GM12878 (cell line): ENCODE measurements at regions not wholly inside any gene's neighbourhood (a gene's known extent, or its start where the extent isn't known, plus 50 kb on each side); places are given as distances from the start of the nearest gene placed in this dataset.

Source experiments
- ATAC-seq: fragments of 200-7000 bp; cut with Tn5 transposase; 3 replicates; pipeline ENCODE4 v1.9.1; 2020; ENCODE audit warnings: mild to moderate bottlenecking, moderate library complexity
- BruUV-seq: library from RNA; stranded (reverse); fragments of 400-500 nt; replicated peaks from 2 replicates; lab custom pipeline; 2021; lab: Mats Ljungman, UMichigan
- CTCF ChIA-PET: fragments of 300-600 bp; sonication (Branson Sonifier 250); formaldehyde crosslinking; extraction: SDS; loops from one replicate; lab custom pipeline; 2021; ENCODE audit warnings: inconsistent platforms; lab: Yijun Ruan, JAX
- POLR2A ChIA-PET: fragments of 350-600 bp; formaldehyde crosslinking; extraction: SDS; loops from one replicate; lab custom pipeline; 2021; ENCODE audit warnings: inconsistent platforms; lab: Charles Lee
- RAD21 ChIA-PET: fragments of 300-600 bp; sonication (Branson Sonifier 250); formaldehyde crosslinking; loops from one replicate; lab custom pipeline; 2023; ENCODE audit warnings: antibody characterized with exemption; ENCODE audit not compliant: unreplicated experiment; lab: Charles Lee
- SMC1A ChIA-PET: fragments of 300-600 bp; sonication (Branson Sonifier 250); formaldehyde crosslinking; loops from one replicate; lab custom pipeline; 2023; ENCODE audit not compliant: unreplicated experiment, uncharacterized antibody; lab: Charles Lee
- DNase-seq: peaks from one replicate; pipeline ENCODE4 v3.0.0-alpha.2; 2011; ENCODE audit warnings: low read depth, low spot score
- FAIRE-seq: peaks from 3 replicates; lab custom pipeline; 2011; peaks lifted over from hg19 to GRCh38; lab: Jason Lieb, UNC
- H2AFZ ChIP-seq: 2 replicates; pipeline ENCODE4 v1.6.0; 2011; ENCODE audit warnings: low read depth, low read length, control low read depth; ENCODE audit not compliant: control insufficient read depth
- H3K27ac ChIP-seq: 2 replicates; pipeline ENCODE4 v1.5.1; 2011; ENCODE audit warnings: control low read depth; ENCODE audit not compliant: control insufficient read depth, insufficient read depth
- H3K27me3 ChIP-seq, 2 experiments: replicated peaks in 1 of 2; 2 replicates each; pipeline versions ENCODE4 v1.6.0 to v1.6.1; 2011; ENCODE audit warnings: low read length in 1 of 2; ENCODE audit not compliant: control insufficient read depth in 2 of 2, insufficient read depth in 2 of 2
- H3K36me3 ChIP-seq, 2 experiments: 2 replicates each; pipeline ENCODE4 v1.5.1; 2011; ENCODE audit warnings: low read length in 1 of 2; ENCODE audit not compliant: control insufficient read depth in 2 of 2, insufficient read depth in 2 of 2
- H3K4me1 ChIP-seq: 2 replicates; pipeline ENCODE4 v1.6.1; 2011; ENCODE audit warnings: mild to moderate bottlenecking, low read length, moderate library complexity, mixed read lengths; ENCODE audit not compliant: control insufficient read depth, insufficient read depth
- H3K4me2 ChIP-seq: 2 replicates; pipeline ENCODE4 v1.6.0; 2011; ENCODE audit warnings: control low read depth; ENCODE audit not compliant: control insufficient read depth, insufficient read depth
- H3K4me3 ChIP-seq: fragments of 200-600 bp; sonication (generic); 2 replicates; pipeline ENCODE4 v1.5.1; 2016
- H3K79me2 ChIP-seq: 2 replicates; pipeline ENCODE4 v1.6.0; 2011; ENCODE audit warnings: low read length; ENCODE audit not compliant: control insufficient read depth, insufficient read depth
- H3K9ac ChIP-seq: 2 replicates; pipeline ENCODE4 v1.8.0; 2011; ENCODE audit warnings: low read length, control low read depth, mixed read lengths; ENCODE audit not compliant: control insufficient read depth, insufficient read depth
- H3K9me3 ChIP-seq: replicated peaks from 3 replicates; pipeline ENCODE4 v1.5.1; 2011; ENCODE audit warnings: mild to moderate bottlenecking, low read length; ENCODE audit not compliant: control insufficient read depth, insufficient read depth
- H4K20me1 ChIP-seq: 2 replicates; pipeline ENCODE4 v1.6.0; 2011; ENCODE audit not compliant: control insufficient read depth, insufficient read depth
- E2F4 ChIP-seq: IDR thresholded peaks from 2 replicates; pipeline ENCODE4 v1.6.1; 2012; ENCODE audit warnings: low read depth, low read length, improper control_type of control experiment
- FOXM1 ChIP-seq: IDR thresholded peaks from 2 replicates; pipeline ENCODE4 v1.6.1; 2012; ENCODE audit warnings: low read depth, mild to moderate bottlenecking, inconsistent platforms, low read length, moderate library complexity
- MLLT1 ChIP-seq: fragments of 450-650 bp; IDR thresholded peaks from 2 replicates; pipeline ENCODE4 v1.6.1; 2016; ENCODE audit warnings: mild to moderate bottlenecking
- RAD21 ChIP-seq: IDR thresholded peaks from 2 replicates; pipeline ENCODE4 v1.6.1; 2011; ENCODE audit warnings: mild to moderate bottlenecking, low read depth, low read length, moderate library complexity; ENCODE audit not compliant: insufficient read depth
- SUZ12 ChIP-seq: fragments of 200-600 bp; sonication (generic); IDR thresholded peaks from one replicate; pipeline ENCODE4 v1.6.1; 2018; ENCODE audit warnings: antibody characterized with exemption, mild to moderate bottlenecking; ENCODE audit not compliant: unreplicated experiment
- YBX1 ChIP-seq: fragments of 450-650 bp; IDR thresholded peaks from 2 replicates; pipeline ENCODE4 v1.6.1; 2016; ENCODE audit warnings: antibody characterized with exemption
- WGBS: methylation state at CpG from one replicate; pipeline ENCODE4 v1.1.6; 2016; ENCODE audit warnings: low lambda C conversion rate; ENCODE audit not compliant: insufficient replicate concordance, insufficient coverage; ENCODE audit errors: missing lambda C conversion rate; 5-methylcytosine and 5-hydroxymethylcytosine counted together
- in situ Hi-C: fragments of 300-500 bp; cut with MboI; formaldehyde crosslinking; loops from 9 replicates; pipeline ENCODE4 v1.14.3; 2018; ENCODE audit warnings: mixed read lengths
- intact Hi-C: fragments of 100-400 bp; cut with micrococcal nuclease; formaldehyde crosslinking; loops from one replicate; pipeline ENCODE4 v1.14.2; 2022; ENCODE audit not compliant: unreplicated experiment

GRCh38 chr2:235271936-235272335 lies 221.9 kb upstream of the AGAP1 start:
- DNase-seq (no peak), FAIRE-seq (no peak), ATAC-seq (no peak)
- POLR2A ChIA-PET: no interaction called here
- intact Hi-C loops: no loop called here
- H3K4me3 ChIP-seq: no peak overlapping the region
- TF ChIP-seq RAD21 (no peak), MLLT1 (no peak), E2F4 (no peak), YBX1 (no peak)
- SMC1A ChIA-PET: no interaction called here
- no peaks in the 10 kb centered on the region for H4K20me1 ChIP-seq
- H3K4me2 ChIP-seq: no peak overlapping the region
- peaks cover 9% of the 10 kb centered on the region for H3K4me1 ChIP-seq
- WGBS: 46% methylated on average over 2 of the region's 2 CpGs
- CTCF ChIA-PET: no interaction called here
- H3K27me3 ChIP-seq: no peaks in the 10 kb centered on the region; a peak in 1 of 4 replicates
- H3K9ac ChIP-seq: no peak overlapping the region
- no peaks in the 10 kb centered on the region; the same call in 1 of the 3 replicates for H3K9me3 ChIP-seq
- H3K79me2 ChIP-seq: no peaks in the 10 kb centered on the region
- no TSS peak for BruUV-seq
- in situ Hi-C loops: no loop called here
- RAD21 ChIA-PET: no interaction called here
- no peak overlapping the region for H3K27ac ChIP-seq
- no peak overlapping the region for H2AFZ ChIP-seq
- H3K36me3 ChIP-seq: no peaks in the 10 kb centered on the region

DNA sequence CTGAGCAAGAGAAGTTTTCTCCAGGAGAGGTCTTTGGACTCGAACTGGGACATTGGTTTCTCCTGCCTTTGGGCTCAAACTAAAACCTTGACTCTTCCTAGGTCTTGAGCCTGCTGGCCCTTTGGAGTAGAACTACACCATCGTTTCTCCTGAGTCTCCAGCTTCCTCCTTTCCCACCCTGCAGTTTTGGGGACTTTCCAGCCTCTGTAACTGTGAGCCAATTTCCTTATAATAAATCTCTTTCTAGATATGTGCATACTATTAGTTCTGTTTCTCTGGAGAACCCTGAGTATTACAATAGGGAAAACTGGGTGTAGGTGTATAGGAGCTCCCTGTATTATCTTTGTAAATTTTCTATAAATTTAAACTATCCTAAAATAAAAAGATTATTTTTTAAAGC lies 219.8 kb upstream of the AGAP1 start:
- no peak overlapping the region for H3K9ac ChIP-seq
- no peak for FAIRE-seq
- POLR2A ChIA-PET: no interaction called here
- RAD21 ChIA-PET: no interaction called here
- peaks cover 9% of the 10 kb centered on the region for H3K4me1 ChIP-seq
- no peak for TF ChIP-seq FOXM1
- no peak for TF ChIP-seq SUZ12
- H3K36me3 ChIP-seq: no peaks in the 10 kb centered on the region
- in situ Hi-C loops: no loop called here
- ATAC-seq: no peak
- no peak overlapping the region for H3K4me3 ChIP-seq
- no peaks in the 10 kb centered on the region for H3K27me3 ChIP-seq
- BruUV-seq: no TSS peak
- 0% methylated on average over 2 of the region's 2 CpGs for WGBS
- H3K79me2 ChIP-seq: no peaks in the 10 kb centered on the region
- SMC1A ChIA-PET: no interaction called here
- H3K9me3 ChIP-seq: no peaks in the 10 kb centered on the region; the same call in 1 of the 3 replicates
- H3K27ac ChIP-seq: no peak overlapping the region
- no peak overlapping the region for H2AFZ ChIP-seq
- intact Hi-C loops: no loop called here
- H3K4me2 ChIP-seq: no peak overlapping the region
- no peak for DNase-seq
- CTCF ChIA-PET: no interaction called here
- no peaks in the 10 kb centered on the region for H4K20me1 ChIP-seq
